GM21825 (cell line): ENCODE measurements at regions not wholly inside any gene's neighbourhood (a gene's known extent, or its start where the extent isn't known, plus 50 kb on each side); places are given as distances from the start of the nearest gene placed in this dataset.

Experiments
- ATAC-seq: cut with Tn5 transposase; IDR thresholded peaks from one replicate; pipeline ENCODE4 v1.9.1; 2021; ENCODE audit warnings: mild to moderate bottlenecking, moderate library complexity; ENCODE audit not compliant: unreplicated experiment

- ATAC-seq = no peak
Measured at GRCh38 chr9:107632661-107633060, 143.1 kb upstream of the KLF4 start.

GRCh38 chr9:107632216-107632615 lies 142.6 kb upstream of the KLF4 start:
- no peak for ATAC-seq

GRCh38 chr9:107631788-107632187 lies 142.2 kb upstream of the KLF4 start:
- ATAC-seq = no peak

GRCh38 chr9:107630156-107630555 lies 140.6 kb upstream of the KLF4 start:
- no peak for ATAC-seq

- no peak for ATAC-seq
Measured at GRCh38 chr9:107628444-107628843, 138.9 kb upstream of the KLF4 start.

GRCh38 chr9:107627781-107628180 lies 138.2 kb upstream of the KLF4 start:
- no peak for ATAC-seq

GRCh38 chr9:107626118-107626517 lies 136.5 kb upstream of the KLF4 start:
- no peak for ATAC-seq

- ATAC-seq = no peak
Measured at GRCh38 chr9:107625383-107625984, 135.9 kb upstream of the KLF4 start.

GRCh38 chr9:107624234-107624948 lies 134.8 kb upstream of the KLF4 start:
- ATAC-seq = no peak

- ATAC-seq = no peak
Measured at GRCh38 chr9:107621436-107621835, 131.9 kb upstream of the KLF4 start.

- no peak for ATAC-seq
Measured at GRCh38 chr9:107620801-107621200, 131.2 kb upstream of the KLF4 start.

- no peak for ATAC-seq
Measured at GRCh38 chr9:107620236-107620635, 130.7 kb upstream of the KLF4 start.

GRCh38 chr9:107615321-107615720 lies 125.8 kb upstream of the KLF4 start:
- ATAC-seq = no peak

GRCh38 chr9:107614765-107615164 lies 125.2 kb upstream of the KLF4 start:
- ATAC-seq = no peak

GRCh38 chr9:107613321-107613720 lies 123.8 kb upstream of the KLF4 start:
- no peak for ATAC-seq

GRCh38 chr9:107612136-107612535 lies 122.6 kb upstream of the KLF4 start:
- no peak for ATAC-seq

GRCh38 chr9:107609547-107609946 lies 120.0 kb upstream of the KLF4 start:
- ATAC-seq = no peak

- no peak for ATAC-seq
Measured at GRCh38 chr9:107606149-107606790, 116.7 kb upstream of the KLF4 start.

- no peak for ATAC-seq
Measured at GRCh38 chr9:107605041-107605440, 115.5 kb upstream of the KLF4 start.

GRCh38 chr9:107603281-107603680 lies 113.7 kb upstream of the KLF4 start:
- no peak for ATAC-seq

- no peak for ATAC-seq
Measured at GRCh38 chr9:107600060-107600573, 110.5 kb upstream of the KLF4 start.

- ATAC-seq = no peak
Measured at GRCh38 chr9:107597743-107598217, 108.2 kb upstream of the KLF4 start.
